Breast epithelium (tissue), 4 donors: ENCODE measurements at regions not wholly inside any gene's neighbourhood (a gene's known extent, or its start where the extent isn't known, plus 50 kb on each side); places are given as distances from the start of the nearest gene placed in this dataset.

Experiments
- DNase-seq, 2 donors: peaks; one replicate each; pipeline ENCODE4 v3.0.0-alpha.2; 2019; ENCODE audit warnings: low spot score in 2 of 2
- H3K27ac ChIP-seq, 2 donors: fragments of 200-600 bp; sonication (generic) in 1 of 2; one replicate each; pipeline ENCODE4 v1.5.1; 2016 to 2019; ENCODE audit warnings: mild to moderate bottlenecking in 1 of 2
- H3K27me3 ChIP-seq, 2 donors: fragments of 200-600 bp; sonication (generic) in 1 of 2; one replicate each; pipeline versions ENCODE4 v1.5.1 to v1.6.0; 2017 to 2019; ENCODE audit warnings: control low read depth in 1 of 2, mild to moderate bottlenecking in 1 of 2
- H3K36me3 ChIP-seq: fragments of 200-600 bp; one replicate; pipeline ENCODE4 v1.5.1; 2019
- H3K4me1 ChIP-seq, 2 donors: fragments of 200-600 bp; sonication (generic); one replicate each; pipeline ENCODE4 v1.5.1; 2016 to 2019; ENCODE audit warnings: control low read depth in 1 of 2
- H3K4me3 ChIP-seq, 3 donors: fragments of 200-600 bp; sonication (generic); 1 replicate in 2 of 3; 2 replicates in 1 of 3; pipeline ENCODE4 v1.5.1; 2016 to 2019; ENCODE audit warnings: mild to moderate bottlenecking in 3 of 3, moderate library complexity in 2 of 3
- H3K9me3 ChIP-seq, 2 donors: fragments of 200-600 bp; sonication (generic) in 1 of 2; one replicate each; pipeline ENCODE4 v1.5.1; 2016 to 2019; ENCODE audit warnings: control low read depth in 1 of 2
- CTCF ChIP-seq, 3 donors: fragments of 450-650 bp; IDR thresholded peaks; one replicate each; pipeline ENCODE4 v1.5.1; 2016 to 2017; ENCODE audit warnings: antibody characterized with exemption in 3 of 3, mild to moderate bottlenecking in 3 of 3, moderate library complexity in 3 of 3
- POLR2A ChIP-seq: fragments of 450-650 bp; IDR thresholded peaks from one replicate; pipeline ENCODE4 v1.6.1; 2016; ENCODE audit warnings: antibody characterized with exemption, mild to moderate bottlenecking, moderate library complexity
- POLR2AphosphoS5 ChIP-seq, 3 donors: sonication (generic); formaldehyde crosslinking; IDR thresholded peaks; one replicate each; pipeline ENCODE4 v1.6.1; 2017; ENCODE audit warnings: antibody characterized with exemption in 3 of 3
- intact Hi-C: fragments of 100-400 bp; cut with DNase I; formaldehyde crosslinking; loops from one replicate; pipeline ENCODE4 v1.15.1; 2023; ENCODE audit warnings: low total_unique reads

GRCh38 chr12:126419131-126419530 is 1353.9 kb downstream of the AACS start:
- H3K4me3 ChIP-seq = no peak overlapping the region
- intact Hi-C loops = no loop called here
- no peaks in the 10 kb centered on the region for H3K36me3 ChIP-seq
- no peak for DNase-seq
- TF ChIP-seq CTCF (IDR thresholded peaks at IDR 0.05) (no peak), POLR2AphosphoS5 (IDR thresholded peaks at IDR 0.05) (no peak)
- no peak overlapping the region for H3K27ac ChIP-seq
- no peaks in the 10 kb centered on the region for H3K4me1 ChIP-seq
- H3K9me3 ChIP-seq = no peaks in the 10 kb centered on the region
- no peaks in the 10 kb centered on the region for H3K27me3 ChIP-seq

DNA sequence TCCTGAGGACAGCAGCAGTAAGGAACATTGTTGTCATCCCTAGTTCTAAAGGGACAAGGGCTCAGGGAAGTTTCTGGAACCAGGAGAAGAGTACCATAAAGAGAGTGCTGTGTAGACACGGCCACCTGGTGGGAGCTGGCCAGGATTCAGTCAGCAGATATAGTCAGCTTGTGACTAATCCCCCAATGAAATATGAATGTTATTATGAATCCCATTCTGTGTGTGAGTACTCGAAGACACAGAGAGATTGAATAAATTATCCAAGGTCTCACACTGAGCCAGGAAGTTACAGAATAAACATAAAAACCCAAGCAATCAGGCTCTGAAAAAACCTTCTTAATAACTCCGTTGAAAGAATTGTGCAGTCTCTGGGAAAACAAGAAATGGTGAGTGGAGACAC is 1359.5 kb downstream of the AACS start:
- no peak overlapping the region for H3K27ac ChIP-seq
- no peak for TF ChIP-seq POLR2AphosphoS5 (IDR thresholded peaks at IDR 0.05)
- no peak for TF ChIP-seq CTCF (IDR thresholded peaks at IDR 0.05)
- no peak for TF ChIP-seq POLR2A
- no peaks in the 10 kb centered on the region for H3K4me1 ChIP-seq
- H3K9me3 ChIP-seq = peaks cover 0 to 6% of the 10 kb centered on the region in 2 donors
- no peaks in the 10 kb centered on the region for H3K36me3 ChIP-seq
- DNase-seq = no peak
- H3K4me3 ChIP-seq = no peak overlapping the region
- intact Hi-C loops = no loop called here
- no peaks in the 10 kb centered on the region for H3K27me3 ChIP-seq

GRCh38 chr12:126425264-126425663 is 1360.0 kb downstream of the AACS start:
- no peak for DNase-seq
- intact Hi-C loops = no loop called here
- Histone ChIP-seq H3K27ac (no peak overlapping the region), H3K4me1 (no peaks in the 10 kb centered on the region), H3K9me3 (peaks cover 0 to 10% of the 10 kb centered on the region in 2 donors), H3K36me3 (no peaks in the 10 kb centered on the region), H3K27me3 (no peaks in the 10 kb centered on the region), H3K4me3 (no peak overlapping the region)
- TF ChIP-seq POLR2AphosphoS5 (IDR thresholded peaks at IDR 0.05) = no peak
- TF ChIP-seq CTCF (IDR thresholded peaks at IDR 0.05) = no peak
- no peak for TF ChIP-seq POLR2A

GRCh38 chr12:126428769-126429168 is 1363.5 kb downstream of the AACS start:
- Histone ChIP-seq H3K4me3 (no peak overlapping the region), H3K27ac (no peak overlapping the region), H3K4me1 (no peaks in the 10 kb centered on the region), H3K27me3 (no peaks in the 10 kb centered on the region), H3K9me3 (peaks cover 0 to 10% of the 10 kb centered on the region in 2 donors), H3K36me3 (no peaks in the 10 kb centered on the region)
- TF ChIP-seq CTCF (IDR thresholded peaks at IDR 0.05) (no peak), POLR2A (no peak)
- intact Hi-C loops = no loop called here
- no peak for DNase-seq

GRCh38 chr12:126430921-126431320 is 1365.7 kb downstream of the AACS start:
- Histone ChIP-seq H3K36me3 (no peaks in the 10 kb centered on the region), H3K4me1 (no peaks in the 10 kb centered on the region), H3K27ac (no peak overlapping the region), H3K9me3 (peaks cover 0 to 10% of the 10 kb centered on the region in 2 donors), H3K4me3 (no peak overlapping the region), H3K27me3 (no peaks in the 10 kb centered on the region)
- no peak for DNase-seq
- intact Hi-C loops = no loop called here
- no peak for TF ChIP-seq CTCF (IDR thresholded peaks at IDR 0.05)
- TF ChIP-seq POLR2AphosphoS5 (IDR thresholded peaks at IDR 0.05) = no peak
- TF ChIP-seq POLR2A = no peak
